Uterus (tissue), 2 donors: ENCODE measurements at regions not wholly inside any gene's neighbourhood (a gene's known extent, or its start where the extent isn't known, plus 50 kb on each side); places are given as distances from the start of the nearest gene placed in this dataset.

Experiments
- POLR2A ChIP-seq, 2 donors: fragments of 450-650 bp; IDR thresholded peaks; one replicate each; pipeline ENCODE4 v1.6.1; 2016; ENCODE audit warnings: antibody characterized with exemption in 2 of 2, mild to moderate bottlenecking in 1 of 2, moderate library complexity in 1 of 2
- TF ChIP-seq, protein P1 (sequence below), 4 experiments: fragments of 200-600 bp in 2 of 4; fragments of 450-650 bp in 2 of 4; sonication (generic) in 2 of 4; IDR thresholded peaks; one replicate each; pipeline ENCODE4 v1.5.1; 2016 to 2019; ENCODE audit warnings: antibody characterized with exemption in 4 of 4, mild to moderate bottlenecking in 2 of 4, moderate library complexity in 1 of 4

DNA sequence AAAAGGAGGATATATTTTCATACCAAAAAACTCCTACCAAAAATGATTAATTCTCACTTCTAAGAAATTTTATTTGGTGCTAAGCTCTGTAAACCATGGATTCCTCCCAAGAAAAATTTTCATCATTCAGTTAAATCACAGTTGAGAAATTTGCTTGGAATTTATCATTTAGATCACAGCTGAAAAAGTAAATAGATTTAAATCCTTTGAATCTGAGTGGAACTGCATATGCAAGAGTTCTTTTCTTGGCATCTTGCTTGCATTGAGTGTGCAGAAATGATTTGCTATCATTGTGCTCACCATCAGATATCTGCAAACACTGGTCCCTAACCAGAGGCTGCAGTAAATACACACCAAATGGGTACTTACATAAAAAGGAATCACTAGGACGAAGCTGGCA, 836.1 kb upstream of the CDH6 start:
- TF ChIP-seq, protein P1, sequence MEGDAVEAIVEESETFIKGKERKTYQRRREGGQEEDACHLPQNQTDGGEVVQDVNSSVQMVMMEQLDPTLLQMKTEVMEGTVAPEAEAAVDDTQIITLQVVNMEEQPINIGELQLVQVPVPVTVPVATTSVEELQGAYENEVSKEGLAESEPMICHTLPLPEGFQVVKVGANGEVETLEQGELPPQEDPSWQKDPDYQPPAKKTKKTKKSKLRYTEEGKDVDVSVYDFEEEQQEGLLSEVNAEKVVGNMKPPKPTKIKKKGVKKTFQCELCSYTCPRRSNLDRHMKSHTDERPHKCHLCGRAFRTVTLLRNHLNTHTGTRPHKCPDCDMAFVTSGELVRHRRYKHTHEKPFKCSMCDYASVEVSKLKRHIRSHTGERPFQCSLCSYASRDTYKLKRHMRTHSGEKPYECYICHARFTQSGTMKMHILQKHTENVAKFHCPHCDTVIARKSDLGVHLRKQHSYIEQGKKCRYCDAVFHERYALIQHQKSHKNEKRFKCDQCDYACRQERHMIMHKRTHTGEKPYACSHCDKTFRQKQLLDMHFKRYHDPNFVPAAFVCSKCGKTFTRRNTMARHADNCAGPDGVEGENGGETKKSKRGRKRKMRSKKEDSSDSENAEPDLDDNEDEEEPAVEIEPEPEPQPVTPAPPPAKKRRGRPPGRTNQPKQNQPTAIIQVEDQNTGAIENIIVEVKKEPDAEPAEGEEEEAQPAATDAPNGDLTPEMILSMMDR (IDR thresholded peaks at IDR 0.05), result no peak
- TF ChIP-seq POLR2A (IDR thresholded peaks at IDR 0.05), result no peak
